ENCODE measurements at regions not wholly inside any gene's neighbourhood (a gene's known extent, or its start where the extent isn't known, plus 50 kb on each side); places are given as distances from the start of the nearest gene placed in this dataset.

- DNase-seq, result no peak
Observed at GRCh38 chr15:47950447-47950846, 170.3 kb upstream of the SLC24A5 start.

- no peak for DNase-seq
Observed at GRCh38 chr15:47951781-47952180, 169.0 kb upstream of the SLC24A5 start.

- DNase-seq, result no peak
Observed at GRCh38 chr15:47954196-47954595, 166.6 kb upstream of the SLC24A5 start.

- DNase-seq, result no peak
Observed at GRCh38 chr15:47955021-47955420, 165.8 kb upstream of the SLC24A5 start.

GRCh38 chr15:47959617-47960413 is 161.0 kb upstream of the SLC24A5 start:
- no peak for DNase-seq

GRCh38 chr15:47961401-47962090 is 159.2 kb upstream of the SLC24A5 start:
- peak; percentile 20 for DNase-seq

GRCh38 chr15:47963265-47963664 is 157.5 kb upstream of the SLC24A5 start:
- DNase-seq, result no peak

- no peak for DNase-seq
Observed at GRCh38 chr15:47964229-47964628, 156.6 kb upstream of the SLC24A5 start.

- no peak for DNase-seq
Observed at GRCh38 chr15:47965297-47965696, 155.5 kb upstream of the SLC24A5 start.

- no peak for DNase-seq
Observed at GRCh38 chr15:47968593-47968992, 152.2 kb upstream of the SLC24A5 start.

GRCh38 chr15:47971637-47972036 is 149.2 kb upstream of the SLC24A5 start:
- no peak for DNase-seq

- DNase-seq, result no peak
Observed at GRCh38 chr15:47972738-47973137, 148.1 kb upstream of the SLC24A5 start.

- DNase-seq, result no peak
Observed at GRCh38 chr15:47974724-47975123, 146.1 kb upstream of the SLC24A5 start.

GRCh38 chr15:47975427-47975826 is 145.4 kb upstream of the SLC24A5 start:
- DNase-seq, result no peak

- no peak for DNase-seq
Observed at GRCh38 chr15:47983533-47983932, 137.3 kb upstream of the SLC24A5 start.

- no peak for DNase-seq
Observed at GRCh38 chr15:47985568-47985967, 135.2 kb upstream of the SLC24A5 start.

GRCh38 chr15:47987461-47987860 is 133.3 kb upstream of the SLC24A5 start:
- no peak for DNase-seq

GRCh38 chr15:47987908-47988532 is 132.8 kb upstream of the SLC24A5 start:
- peak; percentile 3 for DNase-seq

- DNase-seq, result no peak
Observed at GRCh38 chr15:47988564-47988963, 132.2 kb upstream of the SLC24A5 start.

GRCh38 chr15:47990821-47991220 is 130.0 kb upstream of the SLC24A5 start:
- DNase-seq, result no peak

GRCh38 chr15:47991357-47991756 is 129.4 kb upstream of the SLC24A5 start:
- DNase-seq, result no peak

- DNase-seq, result no peak
Observed at GRCh38 chr15:47993051-47993450, 127.7 kb upstream of the SLC24A5 start.

GRCh38 chr15:47997195-47998080 is 123.4 kb upstream of the SLC24A5 start:
- DNase-seq, result no peak

Measured in stimulated activated CD4-positive, alpha-beta T cell treated with anti-CD3 and anti-CD28 coated beads, Interleukin-15, amount 100 ng/mL, for 24 hours (primary cell).